PC-9 (cell line): ENCODE measurements at regions not wholly inside any gene's neighbourhood (a gene's known extent, or its start where the extent isn't known, plus 50 kb on each side); places are given as distances from the start of the nearest gene placed in this dataset.

Experiments used
- BruUV-seq: library from RNA; stranded (reverse); fragments of 400-500 nt; replicated peaks from 2 replicates; lab custom pipeline; 2021; lab: Mats Ljungman, UMichigan
- CTCF ChIA-PET: fragments of 300-600 bp; sonication (Branson Sonifier 250); formaldehyde crosslinking; loops from one replicate; lab custom pipeline; 2022; ENCODE audit warnings: antibody characterized with exemption; lab: Charles Lee
- POLR2A ChIA-PET: fragments of 300-600 bp; sonication (Branson Sonifier 250); formaldehyde crosslinking; loops from one replicate; lab custom pipeline; 2022; ENCODE audit warnings: antibody characterized with exemption; ENCODE audit not compliant: unreplicated experiment; lab: Charles Lee
- DNase-seq, 2 experiments: peaks; one replicate each; pipeline versions ENCODE4 v3.0.0 to v3.0.0-alpha.2; 2015 to 2022; ENCODE audit warnings: mixed read lengths in 1 of 2
- H2AFZ ChIP-seq: fragments of 200-600 bp; sonication (generic); 2 replicates; pipeline ENCODE4 v1.8.1; 2017; ENCODE audit warnings: antibody characterized with exemption
- H3F3A ChIP-seq: fragments of 200-600 bp; sonication (generic); 2 replicates; pipeline ENCODE4 v1.8.1; 2017; ENCODE audit warnings: antibody characterized with exemption, mild to moderate bottlenecking, low read depth; ENCODE audit not compliant: insufficient read depth
- H3K27ac ChIP-seq: fragments of 200-600 bp; sonication (generic); 2 replicates; pipeline ENCODE4 v1.6.1; 2016; ENCODE audit warnings: mixed run types
- H3K27me3 ChIP-seq: fragments of 200-600 bp; sonication (generic); 2 replicates; pipeline ENCODE4 v1.6.1; 2016; ENCODE audit warnings: low read depth, mixed run types; ENCODE audit not compliant: insufficient read depth
- H3K36me3 ChIP-seq: fragments of 200-600 bp; sonication (generic); 2 replicates; pipeline ENCODE4 v1.6.1; 2016; ENCODE audit warnings: low read depth, mixed run types
- H3K4me1 ChIP-seq: fragments of 200-600 bp; sonication (generic); replicated peaks from 2 replicates; pipeline ENCODE4 v1.6.1; 2016; ENCODE audit warnings: mixed run types; ENCODE audit not compliant: insufficient read depth
- H3K4me2 ChIP-seq: fragments of 200-600 bp; sonication (generic); 2 replicates; pipeline ENCODE4 v1.6.1; 2017; ENCODE audit warnings: mixed run types
- H3K4me3 ChIP-seq: fragments of 200-600 bp; sonication (generic); 2 replicates; pipeline ENCODE4 v1.6.1; 2016; ENCODE audit warnings: mixed run types
- H3K79me2 ChIP-seq: fragments of 200-600 bp; sonication (generic); 2 replicates; pipeline ENCODE4 v1.6.1; 2017; ENCODE audit warnings: low read depth, mixed run types
- H3K9me2 ChIP-seq: fragments of 200-600 bp; sonication (generic); 2 replicates; pipeline ENCODE4 v1.8.1; 2017; ENCODE audit warnings: mild to moderate bottlenecking; ENCODE audit not compliant: insufficient read depth
- H3K9me3 ChIP-seq: fragments of 200-600 bp; sonication (generic); 2 replicates; pipeline ENCODE4 v1.8.1; 2016; ENCODE audit warnings: low read depth; ENCODE audit not compliant: insufficient read depth
- H4K20me1 ChIP-seq: fragments of 200-600 bp; sonication (generic); 2 replicates; pipeline ENCODE4 v1.8.1; 2017; ENCODE audit not compliant: insufficient read depth
- EZH2 ChIP-seq: fragments of 200-600 bp; sonication (generic); IDR thresholded peaks from 2 replicates; pipeline ENCODE4 v1.8.0; 2017; ENCODE audit warnings: antibody characterized with exemption, low read depth
- intact Hi-C: fragments of 100-400 bp; cut with micrococcal nuclease; formaldehyde crosslinking; loops from one replicate; pipeline ENCODE4 v1.10.0; 2022; ENCODE audit not compliant: unreplicated experiment
- TF ChIP-seq, protein P1 (sequence below): fragments of 200-600 bp; sonication (generic); conservative IDR thresholded peaks from 2 replicates; pipeline ENCODE4 v1.6.1; 2017; ENCODE audit warnings: mixed run types, antibody characterized with exemption, mild to moderate bottlenecking, moderate library complexity

- H3F3A ChIP-seq = no peaks in the 10 kb centered on the region
- H3K9me3 ChIP-seq = no peaks in the 10 kb centered on the region
- H3K4me3 ChIP-seq = no peak overlapping the region
- H2AFZ ChIP-seq = no peak overlapping the region
- H3K4me1 ChIP-seq = no peaks in the 10 kb centered on the region
- H3K27me3 ChIP-seq = no peaks in the 10 kb centered on the region
- no peak for DNase-seq
- CTCF ChIA-PET = no interaction called here
- POLR2A ChIA-PET = interaction anchor here (0.6 kb wide), 2 partner anchors 53 to 83 kb away, joined by 3 to 4 read pairs; partner anchors contain the start of gene TLE1
- no peaks in the 10 kb centered on the region for H3K79me2 ChIP-seq
- no peaks in the 10 kb centered on the region for H4K20me1 ChIP-seq
- H3K36me3 ChIP-seq = no peaks in the 10 kb centered on the region
- no peak overlapping the region for H3K27ac ChIP-seq
- no TSS peak for BruUV-seq
- TF ChIP-seq EZH2 = no peak
- TF ChIP-seq, protein P1, sequence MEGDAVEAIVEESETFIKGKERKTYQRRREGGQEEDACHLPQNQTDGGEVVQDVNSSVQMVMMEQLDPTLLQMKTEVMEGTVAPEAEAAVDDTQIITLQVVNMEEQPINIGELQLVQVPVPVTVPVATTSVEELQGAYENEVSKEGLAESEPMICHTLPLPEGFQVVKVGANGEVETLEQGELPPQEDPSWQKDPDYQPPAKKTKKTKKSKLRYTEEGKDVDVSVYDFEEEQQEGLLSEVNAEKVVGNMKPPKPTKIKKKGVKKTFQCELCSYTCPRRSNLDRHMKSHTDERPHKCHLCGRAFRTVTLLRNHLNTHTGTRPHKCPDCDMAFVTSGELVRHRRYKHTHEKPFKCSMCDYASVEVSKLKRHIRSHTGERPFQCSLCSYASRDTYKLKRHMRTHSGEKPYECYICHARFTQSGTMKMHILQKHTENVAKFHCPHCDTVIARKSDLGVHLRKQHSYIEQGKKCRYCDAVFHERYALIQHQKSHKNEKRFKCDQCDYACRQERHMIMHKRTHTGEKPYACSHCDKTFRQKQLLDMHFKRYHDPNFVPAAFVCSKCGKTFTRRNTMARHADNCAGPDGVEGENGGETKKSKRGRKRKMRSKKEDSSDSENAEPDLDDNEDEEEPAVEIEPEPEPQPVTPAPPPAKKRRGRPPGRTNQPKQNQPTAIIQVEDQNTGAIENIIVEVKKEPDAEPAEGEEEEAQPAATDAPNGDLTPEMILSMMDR = no peak
- intact Hi-C loops = no loop called here
- no peak overlapping the region for H3K4me2 ChIP-seq
- no peaks in the 10 kb centered on the region for H3K9me2 ChIP-seq
Measured at GRCh38 chr9:81772144-81772543, 82.8 kb upstream of the TLE1 start.

GRCh38 chr9:81776390-81776789 is 87.0 kb upstream of the TLE1 start:
- H3F3A ChIP-seq = no peaks in the 10 kb centered on the region
- H3K4me1 ChIP-seq = no peaks in the 10 kb centered on the region
- TF ChIP-seq, protein P1 = no peak
- no peak for TF ChIP-seq EZH2
- H2AFZ ChIP-seq = no peak overlapping the region
- CTCF ChIA-PET = no interaction called here
- no peaks in the 10 kb centered on the region for H3K9me2 ChIP-seq
- no TSS peak for BruUV-seq
- no peak for DNase-seq
- no peaks in the 10 kb centered on the region for H3K36me3 ChIP-seq
- no peaks in the 10 kb centered on the region for H3K27me3 ChIP-seq
- H4K20me1 ChIP-seq = no peaks in the 10 kb centered on the region
- no peak overlapping the region for H3K4me2 ChIP-seq
- POLR2A ChIA-PET = no interaction called here
- no peak overlapping the region for H3K27ac ChIP-seq
- H3K79me2 ChIP-seq = no peaks in the 10 kb centered on the region
- H3K9me3 ChIP-seq = no peaks in the 10 kb centered on the region
- intact Hi-C loops = no loop called here
- H3K4me3 ChIP-seq = no peak overlapping the region

DNA sequence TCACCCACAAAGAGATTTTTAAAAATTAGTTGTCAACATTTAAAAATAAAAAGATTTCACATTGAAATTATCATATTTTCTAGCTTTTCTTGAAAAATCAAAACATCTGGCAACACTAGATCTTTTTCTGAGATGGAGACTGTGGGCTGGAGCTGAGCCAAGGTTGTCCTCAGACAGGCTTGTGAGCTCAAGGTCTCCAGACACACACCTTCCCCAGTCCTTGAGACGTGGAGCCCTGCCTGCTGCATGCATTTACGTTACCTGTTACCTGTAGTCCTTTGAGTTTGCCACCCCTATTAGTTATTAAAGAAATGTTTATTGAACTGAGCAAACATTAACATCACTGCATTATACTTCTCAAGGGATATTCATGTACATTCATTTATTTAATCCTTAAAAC is 87.5 kb upstream of the TLE1 start:
- no peaks in the 10 kb centered on the region for H3K4me1 ChIP-seq
- BruUV-seq = no TSS peak
- no peaks in the 10 kb centered on the region for H3K9me2 ChIP-seq
- H2AFZ ChIP-seq = no peak overlapping the region
- peaks cover 1% of the 10 kb centered on the region; the same call in 1 of the 2 replicates for H3K9me3 ChIP-seq
- intact Hi-C loops = no loop called here
- H4K20me1 ChIP-seq = no peaks in the 10 kb centered on the region
- no peak overlapping the region for H3K4me2 ChIP-seq
- no peak for DNase-seq
- no peaks in the 10 kb centered on the region for H3F3A ChIP-seq
- ChIA-PET CTCF (no interaction called here), POLR2A (no interaction called here)
- H3K27ac ChIP-seq = no peak overlapping the region
- no peaks in the 10 kb centered on the region for H3K79me2 ChIP-seq
- H3K36me3 ChIP-seq = no peaks in the 10 kb centered on the region
- TF ChIP-seq EZH2 = no peak
- TF ChIP-seq, protein P1 = no peak
- H3K27me3 ChIP-seq = no peaks in the 10 kb centered on the region
- H3K4me3 ChIP-seq = no peak overlapping the region
